ENCODE measurements at regions not wholly inside any gene's neighbourhood (a gene's known extent, or its start where the extent isn't known, plus 50 kb on each side); places are given as distances from the start of the nearest gene placed in this dataset.

DNA sequence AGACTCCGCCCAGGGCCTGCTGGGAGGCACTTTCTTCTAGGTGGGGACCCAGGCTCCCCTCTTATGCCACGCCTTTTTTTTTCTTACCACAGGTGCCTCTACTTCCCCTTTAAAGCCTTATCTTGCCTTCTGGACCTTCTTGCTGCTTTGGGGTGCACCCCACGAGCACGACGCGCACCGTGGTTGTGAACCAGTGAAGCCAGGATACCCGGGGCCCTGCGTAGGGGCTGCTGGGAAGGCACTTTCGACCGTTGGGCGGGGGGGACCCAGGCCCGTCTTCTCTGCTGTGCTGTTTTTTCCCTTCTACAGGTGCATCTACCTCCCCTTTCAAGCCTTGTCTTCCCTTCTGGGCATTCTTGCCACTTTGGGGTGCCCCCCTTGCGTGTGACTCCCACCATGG, 305.4 kb downstream of the ALG10 start:
- Histone ChIP-seq H3K4me1 (ENCODE audit: control insufficient read depth in 2 of 2, insufficient read depth in 2 of 2, low read length in 2 of 2) (no peaks in the 10 kb centered on the region), H3K9me3 (ENCODE audit: control insufficient read depth in 2 of 2, insufficient read depth in 1 of 2, low read length in 1 of 2) (peaks cover 36 to 100% of the 10 kb centered on the region in 2 donors), H3K36me3 (ENCODE audit: control insufficient read depth in 2 of 2, insufficient read depth in 2 of 2, low read length in 1 of 2) (no peaks in the 10 kb centered on the region), H3K4me3 (ENCODE audit: low read length in 2 of 2) (no peak overlapping the region), H3K27me3 (ENCODE audit: control insufficient read depth in 2 of 2, insufficient read depth in 1 of 2, low read length in 1 of 2) (no peaks in the 10 kb centered on the region), H3K27ac (ENCODE audit: low read depth in 1 of 2, low read length in 1 of 2) (no peak overlapping the region)
- no peak for DNase-seq (ENCODE audit: low read depth in 6 of 9, low spot score in 9 of 9)
- 84% methylated on average over 14 of the region's 14 CpGs for WGBS

DNA sequence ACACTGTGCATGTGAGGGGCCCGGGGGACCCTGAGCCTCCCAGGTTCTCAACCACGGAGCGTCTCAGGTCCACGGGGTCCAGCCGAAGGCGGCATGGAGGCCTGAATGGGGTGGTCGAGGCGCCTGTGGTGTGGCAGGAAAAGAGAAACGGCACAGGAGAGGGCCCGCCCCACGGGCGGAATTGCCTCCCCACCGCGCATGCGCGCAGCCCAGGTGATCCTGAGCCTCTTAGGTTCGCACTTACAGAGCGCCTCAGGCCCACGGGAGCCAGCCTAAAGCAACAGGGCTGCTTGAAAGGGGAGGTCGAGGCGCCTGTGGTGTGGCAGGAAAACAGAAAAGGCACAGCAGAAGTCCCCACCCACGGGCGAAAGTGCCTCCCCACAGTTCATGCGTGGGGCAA, 311.0 kb downstream of the ALG10 start:
- whole genome bisulfite sequencing, result 80% methylated on average over 24 of the region's 24 CpGs
- Histone ChIP-seq H3K27me3 (ENCODE audit: control insufficient read depth in 2 of 2, insufficient read depth in 1 of 2, low read length in 1 of 2) (no peaks in the 10 kb centered on the region), H3K9me3 (ENCODE audit: control insufficient read depth in 2 of 2, insufficient read depth in 1 of 2, low read length in 1 of 2) (peaks cover 31 to 100% of the 10 kb centered on the region in 2 donors)

DNA sequence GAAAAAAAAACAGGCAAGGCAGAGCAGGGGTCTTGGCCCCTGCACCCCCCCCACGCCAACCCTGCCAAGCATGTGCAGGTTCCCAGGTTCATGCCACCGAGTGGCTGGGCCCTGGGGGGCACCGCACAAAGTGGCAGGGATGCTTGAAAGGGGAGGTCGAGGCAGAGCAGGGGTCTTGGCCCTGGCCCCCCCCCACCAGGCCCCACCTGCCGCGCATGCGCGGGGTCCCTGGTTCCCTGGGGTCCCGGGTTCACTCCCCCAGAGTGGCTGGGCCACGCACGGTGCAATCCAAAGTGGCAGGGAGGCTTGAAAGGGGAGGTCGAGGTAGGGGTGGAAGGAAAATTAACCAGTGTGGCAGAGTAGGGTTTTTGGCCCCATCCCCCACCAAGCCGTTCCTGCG, 312.2 kb downstream of the ALG10 start:
- 83% methylated on average over 14 of the region's 14 CpGs for WGBS
- Histone ChIP-seq H3K27me3 (ENCODE audit: control insufficient read depth in 2 of 2, insufficient read depth in 1 of 2, low read length in 1 of 2) (no peaks in the 10 kb centered on the region), H3K36me3 (ENCODE audit: control insufficient read depth in 2 of 2, insufficient read depth in 2 of 2, low read length in 1 of 2) (no peaks in the 10 kb centered on the region), H3K27ac (ENCODE audit: low read depth in 1 of 2, low read length in 1 of 2) (no peak overlapping the region), H3K9me3 (ENCODE audit: control insufficient read depth in 2 of 2, insufficient read depth in 1 of 2, low read length in 1 of 2) (peaks cover 30 to 100% of the 10 kb centered on the region in 2 donors), H3K4me3 (ENCODE audit: low read length in 2 of 2) (no peak overlapping the region), H3K4me1 (ENCODE audit: control insufficient read depth in 2 of 2, insufficient read depth in 2 of 2, low read length in 2 of 2) (no peaks in the 10 kb centered on the region)
- DNase-seq (ENCODE audit: low read depth in 6 of 9, low spot score in 9 of 9), result no peak

More for the DNA sequence above, 311.0 kb downstream of the ALG10 start:
- H3K4me3 ChIP-seq (ENCODE audit: low read length in 2 of 2), result no peak overlapping the region
- no peak for DNase-seq (ENCODE audit: low read depth in 6 of 9, low spot score in 9 of 9)
- H3K36me3 ChIP-seq (ENCODE audit: control insufficient read depth in 2 of 2, insufficient read depth in 2 of 2, low read length in 1 of 2), result no peaks in the 10 kb centered on the region
- no peak overlapping the region for H3K27ac ChIP-seq (ENCODE audit: low read depth in 1 of 2, low read length in 1 of 2)
- H3K4me1 ChIP-seq (ENCODE audit: control insufficient read depth in 2 of 2, insufficient read depth in 2 of 2, low read length in 2 of 2), result no peaks in the 10 kb centered on the region

GRCh38 chr12:34334953-34335743, 312.9 kb downstream of the ALG10 start:
- DNase-seq (ENCODE audit: low read depth in 6 of 9, low spot score in 9 of 9), result no peak
- H3K9me3 ChIP-seq (ENCODE audit: control insufficient read depth in 2 of 2, insufficient read depth in 1 of 2, low read length in 1 of 2), result peaks cover 31 to 100% of the 10 kb centered on the region in 2 donors
- WGBS, result 62% methylated on average over 47 of the region's 47 CpGs

DNA sequence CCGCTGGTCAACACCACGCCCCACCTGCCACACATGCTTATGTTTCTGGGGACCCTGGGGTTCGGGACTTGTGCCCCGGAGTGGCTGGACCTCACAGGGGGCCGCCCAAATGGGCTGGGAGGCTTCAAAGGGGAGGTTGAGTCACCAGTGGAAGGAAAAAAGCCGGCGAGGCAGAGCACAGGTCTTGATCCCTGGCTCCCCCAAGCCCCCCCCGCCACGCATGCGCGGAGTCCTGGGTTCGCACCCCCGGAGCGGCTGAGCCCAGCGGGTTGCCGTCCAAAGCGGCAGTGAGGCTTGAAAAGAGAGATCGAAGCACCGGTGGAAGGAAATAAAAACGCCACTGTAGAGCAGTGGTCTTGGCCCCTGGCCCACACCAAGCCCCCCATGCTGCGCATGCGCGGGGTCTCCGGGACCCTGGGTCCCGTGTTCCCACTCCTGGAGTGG, 313.5 kb downstream of the ALG10 start:
- Histone ChIP-seq H3K27me3 (ENCODE audit: control insufficient read depth in 2 of 2, insufficient read depth in 1 of 2, low read length in 1 of 2) (no peaks in the 10 kb centered on the region), H3K9me3 (ENCODE audit: control insufficient read depth in 2 of 2, insufficient read depth in 1 of 2, low read length in 1 of 2) (peaks cover 28 to 100% of the 10 kb centered on the region in 2 donors), H3K4me1 (ENCODE audit: control insufficient read depth in 2 of 2, insufficient read depth in 2 of 2, low read length in 2 of 2) (no peaks in the 10 kb centered on the region), H3K4me3 (ENCODE audit: low read length in 2 of 2) (no peak overlapping the region), H3K27ac (ENCODE audit: low read depth in 1 of 2, low read length in 1 of 2) (no peak overlapping the region), H3K36me3 (ENCODE audit: control insufficient read depth in 2 of 2, insufficient read depth in 2 of 2, low read length in 1 of 2) (no peaks in the 10 kb centered on the region)
- 59% methylated on average over 25 of the region's 25 CpGs for WGBS
- DNase-seq (ENCODE audit: low read depth in 6 of 9, low spot score in 9 of 9), result no peak

More at GRCh38 chr12:34334953-34335743, 312.9 kb downstream of the ALG10 start:
- H3K36me3 ChIP-seq (ENCODE audit: control insufficient read depth in 2 of 2, insufficient read depth in 2 of 2, low read length in 1 of 2), result no peaks in the 10 kb centered on the region
- H3K27ac ChIP-seq (ENCODE audit: low read depth in 1 of 2, low read length in 1 of 2), result no peak overlapping the region
- H3K4me1 ChIP-seq (ENCODE audit: control insufficient read depth in 2 of 2, insufficient read depth in 2 of 2, low read length in 2 of 2), result no peaks in the 10 kb centered on the region
- no peak overlapping the region for H3K4me3 ChIP-seq (ENCODE audit: low read length in 2 of 2)
- no peaks in the 10 kb centered on the region for H3K27me3 ChIP-seq (ENCODE audit: control insufficient read depth in 2 of 2, insufficient read depth in 1 of 2, low read length in 1 of 2)

DNA sequence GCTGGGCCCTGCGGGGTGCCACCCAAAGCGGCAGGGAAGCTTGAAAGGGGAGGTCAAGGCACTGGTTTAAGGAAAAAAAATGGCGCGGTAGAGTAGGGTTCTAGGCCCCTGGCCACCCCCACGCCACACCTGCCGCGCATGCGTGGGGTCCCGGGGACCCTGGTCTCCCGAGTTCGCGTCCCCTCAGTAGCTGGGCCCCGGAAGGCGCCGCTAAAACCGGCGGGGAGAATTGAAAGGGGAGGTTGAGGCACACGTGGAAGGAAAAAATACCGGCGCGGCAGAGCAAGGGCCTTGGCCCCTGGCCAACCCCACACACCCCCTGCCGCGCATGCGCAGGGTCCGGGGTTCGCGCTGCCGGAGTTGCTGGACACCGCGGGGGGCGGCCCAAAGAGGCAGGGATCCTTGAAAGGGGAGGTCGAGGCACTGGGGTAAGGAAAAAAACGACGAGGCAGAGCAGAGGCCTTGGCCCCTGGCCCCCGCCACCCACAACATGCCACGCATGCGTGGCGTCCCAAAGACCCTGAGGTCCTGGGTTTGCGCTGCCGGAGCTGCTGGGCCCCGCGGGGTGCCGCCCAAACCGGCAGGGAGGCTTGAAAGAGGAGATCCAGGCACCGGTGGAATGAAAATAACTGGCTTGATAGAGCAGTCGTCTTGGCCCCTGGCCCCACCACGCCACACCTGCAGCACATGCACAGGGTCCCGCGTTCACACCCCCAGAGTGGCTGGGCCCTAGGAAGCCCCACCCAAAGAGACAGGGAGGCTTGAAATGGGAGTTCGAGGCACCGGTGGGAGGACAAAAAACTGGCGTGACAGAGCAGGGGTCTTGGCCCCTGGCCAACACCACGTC, 314.5 kb downstream of the ALG10 start:
- no peaks in the 10 kb centered on the region for H3K36me3 ChIP-seq (ENCODE audit: control insufficient read depth in 2 of 2, insufficient read depth in 2 of 2, low read length in 1 of 2)
- no peak overlapping the region for H3K27ac ChIP-seq (ENCODE audit: low read depth in 1 of 2, low read length in 1 of 2)
- no peak overlapping the region for H3K4me3 ChIP-seq (ENCODE audit: low read length in 2 of 2)
- no peaks in the 10 kb centered on the region for H3K4me1 ChIP-seq (ENCODE audit: control insufficient read depth in 2 of 2, insufficient read depth in 2 of 2, low read length in 2 of 2)
- H3K9me3 ChIP-seq (ENCODE audit: control insufficient read depth in 2 of 2, insufficient read depth in 1 of 2, low read length in 1 of 2), result peaks cover 31 to 100% of the 10 kb centered on the region in 2 donors
- 76% methylated on average over 53 of the region's 53 CpGs for WGBS
- no peaks in the 10 kb centered on the region for H3K27me3 ChIP-seq (ENCODE audit: control insufficient read depth in 2 of 2, insufficient read depth in 1 of 2, low read length in 1 of 2)
- DNase-seq (ENCODE audit: low read depth in 6 of 9, low spot score in 9 of 9), result no peak

DNA sequence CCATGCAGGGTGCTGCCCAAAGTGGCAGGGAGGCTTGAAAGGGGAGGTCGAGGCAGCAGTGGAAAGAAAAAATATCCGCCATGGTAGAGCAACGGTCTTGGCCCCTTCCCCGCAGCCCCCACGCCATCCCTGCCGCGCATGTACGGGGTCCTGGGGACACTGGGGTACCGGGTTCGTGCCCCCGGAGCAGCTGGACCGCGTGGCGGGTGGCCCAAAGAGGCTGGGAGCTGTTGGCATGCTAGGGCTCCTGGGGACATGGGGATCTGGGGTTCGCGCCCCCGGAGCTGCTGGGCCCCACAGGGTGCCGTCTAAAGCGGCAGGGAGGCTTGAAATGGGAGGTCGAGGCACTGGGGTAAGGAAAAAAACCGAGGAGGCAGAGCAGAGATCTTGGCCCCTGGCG, 316.5 kb downstream of the ALG10 start:
- peaks cover 35 to 100% of the 10 kb centered on the region in 2 donors for H3K9me3 ChIP-seq (ENCODE audit: control insufficient read depth in 2 of 2, insufficient read depth in 1 of 2, low read length in 1 of 2)
- DNase-seq (ENCODE audit: low read depth in 6 of 9, low spot score in 9 of 9), result no peak
- WGBS, result 84% methylated on average over 22 of the region's 22 CpGs
- no peaks in the 10 kb centered on the region for H3K27me3 ChIP-seq (ENCODE audit: control insufficient read depth in 2 of 2, insufficient read depth in 1 of 2, low read length in 1 of 2)
- no peaks in the 10 kb centered on the region for H3K36me3 ChIP-seq (ENCODE audit: control insufficient read depth in 2 of 2, insufficient read depth in 2 of 2, low read length in 1 of 2)
- no peak overlapping the region for H3K27ac ChIP-seq (ENCODE audit: low read depth in 1 of 2, low read length in 1 of 2)
- H3K4me1 ChIP-seq (ENCODE audit: control insufficient read depth in 2 of 2, insufficient read depth in 2 of 2, low read length in 2 of 2), result no peaks in the 10 kb centered on the region
- H3K4me3 ChIP-seq (ENCODE audit: low read length in 2 of 2), result no peak overlapping the region

DNA sequence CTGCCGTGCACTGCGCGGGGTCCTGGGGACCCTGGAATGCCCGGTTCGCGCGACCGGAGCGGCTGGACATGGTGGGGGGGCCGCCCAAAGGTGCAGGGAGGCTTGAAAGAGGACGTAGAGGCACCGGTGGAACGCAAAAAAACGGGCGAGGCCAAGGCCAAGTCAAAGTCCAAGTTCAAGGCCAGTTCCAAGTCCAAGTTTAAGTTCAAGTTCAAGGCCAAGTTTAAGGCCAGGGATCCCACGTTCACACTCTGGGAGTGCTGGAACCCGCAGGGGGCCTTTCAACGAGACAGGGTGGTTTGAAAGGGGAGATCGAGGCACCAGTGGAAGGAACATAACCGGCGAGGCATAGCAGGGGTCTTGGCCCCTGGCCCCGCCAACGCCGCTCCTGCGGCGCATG, 317.6 kb downstream of the ALG10 start:
- peaks cover 31 to 100% of the 10 kb centered on the region in 2 donors for H3K9me3 ChIP-seq (ENCODE audit: control insufficient read depth in 2 of 2, insufficient read depth in 1 of 2, low read length in 1 of 2)
- no peak overlapping the region for H3K27ac ChIP-seq (ENCODE audit: low read depth in 1 of 2, low read length in 1 of 2)
- 69% methylated on average over 26 of the region's 26 CpGs for WGBS
- DNase-seq (ENCODE audit: low read depth in 6 of 9, low spot score in 9 of 9), result no peak
- H3K4me1 ChIP-seq (ENCODE audit: control insufficient read depth in 2 of 2, insufficient read depth in 2 of 2, low read length in 2 of 2), result no peaks in the 10 kb centered on the region
- H3K4me3 ChIP-seq (ENCODE audit: low read length in 2 of 2), result no peak overlapping the region
- H3K27me3 ChIP-seq (ENCODE audit: control insufficient read depth in 2 of 2, insufficient read depth in 1 of 2, low read length in 1 of 2), result no peaks in the 10 kb centered on the region
- H3K36me3 ChIP-seq (ENCODE audit: control insufficient read depth in 2 of 2, insufficient read depth in 2 of 2, low read length in 1 of 2), result no peaks in the 10 kb centered on the region
